NOMO-1 treated with DMSO at 0.1 percent for 48 hours (cell line): ENCODE measurements at regions not wholly inside any gene's neighbourhood (a gene's known extent, or its start where the extent isn't known, plus 50 kb on each side); places are given as distances from the start of the nearest gene placed in this dataset.
A peak's percentile ranks its signal among the peaks of the same experiment; 100 is the strongest.

Experiments
- DNase-seq: peaks from one replicate; lab custom pipeline; 2025; ENCODE audit not compliant: unreplicated experiment; lab: John Stamatoyannopoulos, UW

DNA sequence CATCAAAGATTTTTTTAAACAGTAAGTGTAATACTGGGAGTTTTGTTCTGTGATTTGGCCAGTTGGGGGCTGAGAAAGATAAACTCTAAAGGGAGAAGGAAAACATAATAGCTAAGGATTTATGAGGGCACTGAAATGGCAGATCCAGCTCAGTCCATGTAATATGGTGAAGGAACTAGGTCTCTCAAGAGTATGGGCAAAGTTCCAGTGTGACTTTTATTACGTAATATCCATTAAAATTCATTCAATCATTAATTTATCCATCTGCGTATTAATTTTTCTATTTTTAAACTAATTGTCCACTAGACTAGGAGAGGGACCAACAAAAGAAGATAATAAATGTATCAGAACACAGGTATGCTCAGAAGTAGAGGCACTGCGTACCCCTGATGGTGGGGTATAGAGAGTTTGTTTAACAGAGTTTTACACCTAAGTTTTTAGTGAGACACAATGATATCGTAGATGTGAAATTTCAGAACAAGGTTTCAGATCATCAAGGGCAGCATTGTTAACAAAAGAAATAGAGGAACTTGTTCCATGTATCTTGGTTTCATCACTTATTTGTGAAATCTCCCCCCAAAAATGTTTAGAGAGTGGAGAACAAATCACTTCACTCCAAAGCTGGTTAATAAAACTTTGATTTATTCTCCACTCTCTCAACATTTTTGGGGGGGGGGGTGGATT is 351.1 kb downstream of the GRXCR1 start:
- DNase-seq = peak; percentile 38

GRCh38 chr4:43244688-43245382 is 352.3 kb downstream of the GRXCR1 start:
- no peak for DNase-seq

- DNase-seq = peak; percentile 15
Observed at GRCh38 chr4:43251841-43252240, 359.3 kb downstream of the GRXCR1 start.

- no peak for DNase-seq
Observed at GRCh38 chr4:43253541-43253940, 361.0 kb downstream of the GRXCR1 start.

- DNase-seq = no peak
Observed at GRCh38 chr4:43264730-43265129, 372.2 kb downstream of the GRXCR1 start.

GRCh38 chr4:43271946-43272345 is 379.4 kb downstream of the GRXCR1 start:
- no peak for DNase-seq

GRCh38 chr4:43274376-43274775 is 381.9 kb downstream of the GRXCR1 start:
- DNase-seq = no peak

- no peak for DNase-seq
Observed at GRCh38 chr4:43275779-43276178, 383.3 kb downstream of the GRXCR1 start.

GRCh38 chr4:43276321-43276720 is 383.8 kb downstream of the GRXCR1 start:
- DNase-seq = no peak

DNA sequence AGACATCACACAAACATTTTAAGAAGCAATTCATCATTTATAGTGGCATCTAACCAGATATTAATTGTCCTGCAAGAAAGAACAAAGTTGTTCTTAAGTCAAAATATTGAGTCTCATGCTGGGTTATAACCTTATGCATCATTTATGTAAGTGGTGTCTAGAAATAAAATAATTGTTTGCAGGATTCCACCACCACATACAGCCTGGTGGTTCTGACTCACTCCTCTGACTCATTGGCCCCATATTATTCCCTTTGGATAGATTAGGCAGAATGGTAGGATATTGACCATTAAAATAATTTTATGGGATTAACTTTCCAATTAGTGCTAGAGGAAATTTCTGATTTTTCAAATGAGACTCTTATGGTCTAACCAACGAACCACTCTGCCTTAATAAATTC is 384.5 kb downstream of the GRXCR1 start:
- DNase-seq = no peak

GRCh38 chr4:43282534-43282933 is 390.0 kb downstream of the GRXCR1 start:
- no peak for DNase-seq

DNA sequence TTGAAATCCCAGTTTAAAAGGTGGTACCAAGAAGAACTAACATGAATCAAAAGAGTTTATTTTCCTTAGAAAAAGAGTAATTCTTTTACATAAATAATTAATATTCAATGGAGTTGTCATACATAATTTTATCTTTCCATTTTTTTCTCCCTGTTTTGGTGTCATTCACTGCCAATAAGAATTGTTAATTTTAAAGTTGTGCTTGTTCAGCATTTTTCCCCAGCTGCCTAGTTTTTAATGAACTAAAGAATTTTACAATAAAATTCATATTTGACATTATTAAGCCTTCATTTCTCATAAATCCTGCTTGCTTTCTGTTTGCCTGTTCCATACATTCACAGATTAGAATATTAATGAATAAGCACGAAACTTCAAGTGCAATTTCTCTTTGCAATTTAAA is 393.6 kb downstream of the GRXCR1 start:
- no peak for DNase-seq

GRCh38 chr4:43296946-43297528 is 404.5 kb downstream of the GRXCR1 start:
- no peak for DNase-seq

- DNase-seq = no peak
Observed at GRCh38 chr4:43316813-43317212, 424.3 kb downstream of the GRXCR1 start.

- peak; percentile 3 for DNase-seq
Observed at GRCh38 chr4:43325220-43325967, 432.9 kb downstream of the GRXCR1 start.

DNA sequence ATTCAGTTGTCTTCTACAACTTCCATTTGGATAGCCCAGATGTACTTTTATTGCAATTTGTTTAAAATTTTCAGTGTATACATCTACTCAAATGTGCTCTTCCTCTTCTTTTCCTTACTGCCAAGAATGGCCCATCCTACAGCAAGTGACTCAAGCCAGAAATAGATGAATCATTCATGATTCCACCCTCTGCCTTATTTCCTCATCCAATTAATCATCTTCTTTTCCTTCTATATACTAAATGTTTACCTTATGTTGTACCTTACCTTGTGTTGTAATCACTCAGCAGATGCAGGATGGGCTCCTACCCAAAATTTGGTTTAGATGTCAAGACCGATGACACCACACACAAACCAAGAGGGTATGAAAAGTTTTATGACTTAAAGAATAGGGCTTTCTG is 437.8 kb downstream of the GRXCR1 start:
- DNase-seq = no peak

DNA sequence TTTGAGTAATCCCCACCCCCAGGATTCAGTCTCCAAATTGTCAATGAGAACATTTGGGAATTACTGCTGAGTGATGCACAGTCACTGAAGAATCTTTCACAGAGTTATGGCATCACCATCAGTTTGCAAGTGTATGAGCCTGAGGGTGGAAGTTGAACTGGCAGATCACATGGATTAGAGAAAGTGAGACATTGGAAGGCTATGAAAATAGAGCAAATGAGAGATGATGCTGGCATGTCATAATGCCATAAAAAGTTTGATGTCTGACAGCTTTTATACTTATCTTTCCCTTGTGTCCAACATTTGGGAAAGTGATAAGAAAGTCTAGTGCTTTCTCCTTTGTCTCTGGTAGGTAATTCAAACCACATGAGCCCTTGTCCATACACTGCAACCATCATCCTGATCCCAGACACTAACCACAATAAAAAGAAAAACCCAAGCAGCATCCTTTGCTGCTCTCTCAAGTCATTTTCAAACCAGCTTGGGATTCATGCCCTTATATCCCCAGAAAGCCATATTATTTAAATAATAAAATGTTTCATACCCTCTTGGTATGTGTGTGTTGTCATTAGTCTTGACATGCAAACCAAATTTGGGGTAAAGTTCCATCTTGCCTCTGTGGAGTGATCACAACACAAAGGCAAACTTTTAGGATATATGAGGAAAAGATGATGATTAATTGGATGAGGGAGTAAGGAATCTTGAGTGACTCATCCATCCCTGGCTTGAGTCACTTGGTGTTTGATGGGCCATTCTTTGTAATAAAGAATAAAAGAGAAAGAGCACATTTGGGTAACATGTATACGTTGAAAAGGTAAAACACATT is 438.9 kb downstream of the GRXCR1 start:
- DNase-seq = no peak

DNA sequence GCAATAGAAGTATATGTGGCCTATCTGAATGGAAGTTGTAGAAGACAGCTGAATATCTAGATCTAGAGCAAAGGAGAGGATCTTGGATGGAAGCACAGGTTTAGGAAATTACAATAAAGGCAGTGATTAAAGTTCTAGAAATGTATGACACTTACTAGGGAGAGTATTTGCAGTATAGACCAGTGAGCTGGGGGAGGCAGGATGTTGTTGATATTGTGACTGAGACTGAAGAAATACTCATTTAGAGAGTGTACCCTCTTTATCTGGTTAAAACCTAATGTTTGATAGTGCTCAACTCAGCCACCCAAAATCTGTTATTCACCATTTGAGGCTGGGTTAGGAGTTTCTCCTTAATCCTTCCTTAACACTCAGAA is 439.5 kb downstream of the GRXCR1 start:
- no peak for DNase-seq

DNA sequence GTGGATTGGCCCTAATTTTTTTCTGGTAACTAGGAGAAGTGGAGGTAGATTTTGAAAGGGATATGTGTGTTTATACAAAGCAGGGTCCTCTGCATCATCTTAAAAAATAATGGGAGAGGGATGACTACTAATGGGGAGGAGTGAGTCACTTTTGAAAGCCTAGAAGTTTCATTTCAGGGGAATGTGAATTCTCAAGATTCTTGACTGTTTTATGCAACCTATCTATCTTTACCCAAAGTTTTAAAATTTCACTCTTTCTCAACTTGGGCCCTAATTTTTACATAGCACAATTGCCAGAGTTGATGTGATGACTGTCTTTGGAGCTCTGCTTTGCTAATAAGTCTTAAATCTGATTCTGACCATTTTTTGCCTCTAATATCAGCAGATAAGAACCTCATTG is 445.2 kb downstream of the GRXCR1 start:
- no peak for DNase-seq

DNA sequence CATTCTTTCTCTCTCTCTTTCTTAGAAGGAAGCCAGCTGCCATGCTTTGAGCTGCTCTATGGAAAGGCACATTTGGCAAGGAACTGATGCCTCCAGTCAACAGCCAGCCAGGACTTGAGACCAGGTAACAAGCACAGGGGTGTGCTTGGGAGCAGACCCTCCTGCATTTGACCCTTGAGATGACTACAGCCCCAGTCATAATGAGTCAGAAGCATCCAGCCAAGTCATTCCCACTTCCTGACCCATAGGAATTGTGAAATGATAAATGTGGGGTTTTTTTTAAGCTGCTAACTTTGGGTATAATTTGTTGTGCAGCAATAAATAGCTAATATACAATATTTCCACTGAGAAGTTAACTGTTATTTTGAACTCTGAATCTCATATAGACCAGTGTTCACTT is 446.9 kb downstream of the GRXCR1 start:
- DNase-seq = no peak

GRCh38 chr4:43341741-43342140 is 449.2 kb downstream of the GRXCR1 start:
- peak; percentile 5 for DNase-seq
